GM20000 (cell line): ENCODE measurements at regions not wholly inside any gene's neighbourhood (a gene's known extent, or its start where the extent isn't known, plus 50 kb on each side); places are given as distances from the start of the nearest gene placed in this dataset.
"Not testable (repeated sequence)": the region's sequence is repeated elsewhere in the genome, so short reads cannot be mapped to it uniquely, and the experiment has no call there.

Experiments
- DNase-seq: peaks from one replicate; pipeline ENCODE4 v3.0.0; 2012; ENCODE audit warnings: low spot score
- CTCF ChIP-seq: IDR thresholded peaks from 2 replicates; pipeline ENCODE4 v1.5.1; 2012; ENCODE audit warnings: mild to moderate bottlenecking, control low read depth; ENCODE audit errors: extremely low read depth, missing control alignments

- no peak for TF ChIP-seq CTCF
- no peak for DNase-seq
Measured at GRCh38 chrX:50996930-50997329, 86.4 kb downstream of the BMP15 start.

GRCh38 chrX:51000384-51000783 lies 89.8 kb downstream of the BMP15 start:
- not testable (repeated sequence) for DNase-seq

GRCh38 chrX:51001733-51002632 lies 91.4 kb downstream of the BMP15 start:
- not testable (repeated sequence) for DNase-seq

GRCh38 chrX:51006064-51006463 lies 95.5 kb downstream of the BMP15 start:
- no peak for DNase-seq

GRCh38 chrX:51024106-51024696 lies 113.7 kb downstream of the BMP15 start:
- TF ChIP-seq CTCF = no peak
- no peak for DNase-seq

More at GRCh38 chrX:51006064-51006463, 95.5 kb downstream of the BMP15 start:
- TF ChIP-seq CTCF = no peak

- DNase-seq = no peak
- no peak for TF ChIP-seq CTCF
Measured at GRCh38 chrX:51026862-51027261, 116.3 kb downstream of the BMP15 start.

GRCh38 chrX:51035746-51036145 lies 125.2 kb downstream of the BMP15 start:
- no peak for TF ChIP-seq CTCF
- DNase-seq = no peak

GRCh38 chrX:51047950-51048349 lies 137.4 kb downstream of the BMP15 start:
- TF ChIP-seq CTCF = no peak
- no peak for DNase-seq
